Endothelial cell of umbilical vein (primary cell): ENCODE measurements at regions not wholly inside any gene's neighbourhood (a gene's known extent, or its start where the extent isn't known, plus 50 kb on each side); places are given as distances from the start of the nearest gene placed in this dataset.

Experiments
- BruUV-seq: library from RNA; stranded (reverse); fragments of 400-500 nt; replicated peaks from 2 replicates; lab custom pipeline; 2021; lab: Mats Ljungman, UMichigan
- CTCF ChIA-PET: fragments of 300-600, 350-600 bp; sonication (Branson Sonifier 250); formaldehyde crosslinking; loops from one replicate; lab custom pipeline; 2021; ENCODE audit warnings: antibody characterized with exemption, inconsistent platforms; lab: Charles Lee
- POLR2A ChIA-PET: fragments of 300-600, 350-600 bp; sonication (Branson Sonifier 250); formaldehyde crosslinking; loops from one replicate; lab custom pipeline; 2021; ENCODE audit warnings: antibody characterized with exemption, inconsistent platforms; lab: Charles Lee
- DNase-seq: peaks from one replicate; pipeline ENCODE4 v3.0.0-alpha.2; 2011; ENCODE audit warnings: low read depth, low spot score
- FAIRE-seq: peaks from 2 replicates; lab custom pipeline; 2011; peaks lifted over from hg19 to GRCh38; lab: Jason Lieb, UNC
- H2AFZ ChIP-seq: 2 replicates; pipeline ENCODE4 v1.6.0; 2012; ENCODE audit warnings: low read depth, low read length, control low read depth, inconsistent platforms
- H3K27ac ChIP-seq: 2 replicates; pipeline ENCODE4 v1.5.1; 2011; ENCODE audit warnings: low read depth, mild to moderate bottlenecking, control low read depth, low read length, moderate library complexity; ENCODE audit not compliant: insufficient read depth
- H3K27me3 ChIP-seq, 2 experiments: 2 replicates each; pipeline versions ENCODE4 v1.6.0 to v1.6.1; 2011; ENCODE audit warnings: low read length in 2 of 2, mixed read lengths in 1 of 2; ENCODE audit not compliant: control insufficient read depth in 2 of 2, insufficient read depth in 2 of 2
- H3K36me3 ChIP-seq, 2 experiments: 2 replicates in 1 of 2; 3 replicates in 1 of 2; pipeline ENCODE4 v1.5.1; 2011; ENCODE audit warnings: low read length in 2 of 2, mild to moderate bottlenecking in 1 of 2, moderate library complexity in 1 of 2; ENCODE audit not compliant: control insufficient read depth in 2 of 2, insufficient read depth in 2 of 2; ENCODE audit errors: extremely low read depth in 1 of 2
- H3K4me1 ChIP-seq: 3 replicates; pipeline ENCODE4 v1.5.1; 2011; ENCODE audit warnings: mild to moderate bottlenecking, low read length; ENCODE audit not compliant: control insufficient read depth, insufficient read depth; ENCODE audit errors: extremely low read depth
- H3K4me2 ChIP-seq: 2 replicates; pipeline ENCODE4 v1.6.1; 2011; ENCODE audit warnings: low read length, control low read depth, mixed read lengths; ENCODE audit not compliant: insufficient read depth
- H3K4me3 ChIP-seq, 3 experiments: fragments of 200-600 bp in 1 of 3; sonication (generic), shearing (Covaris generic) in 1 of 3; replicated peaks in 1 of 3; 2 replicates each; pipeline ENCODE4 v1.5.1; 2011 to 2016; ENCODE audit warnings: control low read depth in 3 of 3, low read length in 3 of 3, mild to moderate bottlenecking in 2 of 3, inconsistent platforms in 1 of 3, low read depth in 1 of 3, moderate library complexity in 1 of 3; ENCODE audit not compliant: insufficient read depth in 1 of 3
- H3K79me2 ChIP-seq: 2 replicates; pipeline ENCODE4 v1.6.0; 2012; ENCODE audit warnings: low read length, inconsistent platforms; ENCODE audit not compliant: control insufficient read depth, insufficient read depth
- H3K9ac ChIP-seq: replicated peaks from 2 replicates; pipeline ENCODE3; 2011; ENCODE audit warnings: low read length, control low read depth; ENCODE audit not compliant: insufficient read depth; ENCODE audit errors: extremely low read depth
- H3K9me1 ChIP-seq: replicated peaks from 3 replicates; pipeline ENCODE4 v1.6.0; 2011; ENCODE audit warnings: mild to moderate bottlenecking, low read length; ENCODE audit not compliant: control insufficient read depth, insufficient read depth; ENCODE audit errors: extremely low read depth
- H3K9me3 ChIP-seq: replicated peaks from 2 replicates; pipeline ENCODE4 v1.5.1; 2012; ENCODE audit warnings: low read length, inconsistent platforms; ENCODE audit not compliant: control insufficient read depth, insufficient read depth
- H4K20me1 ChIP-seq: replicated peaks from 2 replicates; pipeline ENCODE3; 2011; ENCODE audit warnings: mild to moderate bottlenecking, low read length; ENCODE audit not compliant: control insufficient read depth, insufficient read depth; ENCODE audit errors: extremely low read depth
- CTCF ChIP-seq, 2 donors: IDR thresholded peaks; 1 replicate in 1 of 2; 2 replicates in 1 of 2; pipeline ENCODE4 v1.5.1; 2011; ENCODE audit warnings: low read length in 2 of 2, mild to moderate bottlenecking in 2 of 2, moderate library complexity in 2 of 2, control low read depth in 1 of 2, inconsistent platforms in 1 of 2, low read depth in 1 of 2; ENCODE audit not compliant: insufficient read depth in 1 of 2; ENCODE audit errors: extremely low read depth in 1 of 2
- EZH2 ChIP-seq: IDR thresholded peaks from 2 replicates; pipeline ENCODE4 v1.6.1; 2012; ENCODE audit warnings: borderline replicate concordance, low read depth, mild to moderate bottlenecking, moderate library complexity, low read length, inconsistent platforms; ENCODE audit not compliant: severe bottlenecking
- FOS ChIP-seq: IDR thresholded peaks from 2 replicates; pipeline ENCODE4 v1.6.1; 2011; ENCODE audit warnings: mild to moderate bottlenecking, low read length, moderate library complexity, borderline replicate concordance; ENCODE audit not compliant: insufficient read depth
- GATA2 ChIP-seq: IDR thresholded peaks from 2 replicates; pipeline ENCODE4 v1.7.0; 2011; ENCODE audit warnings: low read depth, mild to moderate bottlenecking, moderate library complexity, mixed read lengths, low read length; ENCODE audit not compliant: insufficient read length, insufficient read depth
- JUN ChIP-seq: IDR thresholded peaks from 2 replicates; pipeline ENCODE4 v1.6.1; 2011; ENCODE audit warnings: borderline replicate concordance, low read depth; ENCODE audit not compliant: insufficient read length, insufficient read depth
- MAX ChIP-seq: IDR thresholded peaks from 2 replicates; pipeline ENCODE4 v1.6.1; 2011; ENCODE audit not compliant: insufficient read depth, insufficient read length
- MYC ChIP-seq: IDR thresholded peaks from one replicate; pipeline ENCODE4 v1.6.1; 2011; ENCODE audit warnings: mild to moderate bottlenecking, low read depth, low read length
- POLR2A ChIP-seq: IDR thresholded peaks from 2 replicates; pipeline ENCODE4 v1.6.1; 2012; ENCODE audit warnings: low read depth, mild to moderate bottlenecking, control low read depth, low read length
- POLR2AphosphoS5 ChIP-seq: IDR thresholded peaks from 2 replicates; pipeline ENCODE4 v1.6.1; 2012; ENCODE audit warnings: low read depth, mild to moderate bottlenecking, control low read depth, low read length, moderate library complexity; ENCODE audit not compliant: insufficient read depth
- dilution Hi-C: fragments of 300-500 bp; cut with MboI; formaldehyde crosslinking; loops from one replicate; pipeline ENCODE4 v1.15.0; 2019; ENCODE audit warnings: low sequenced_read_pairs; ENCODE audit not compliant: extremely low pct_ligation_motif_present
- intact Hi-C: fragments of 100-400 bp; cut with micrococcal nuclease; formaldehyde crosslinking; loops from one replicate; pipeline ENCODE4 v1.10.0; 2022

GRCh38 chr2:60644951-60645350, 91.5 kb upstream of the BCL11A start:
- intact Hi-C loops (no loop called here), dilution Hi-C loops (no loop called here)
- no peak overlapping the region for H3K4me2 ChIP-seq
- TF ChIP-seq EZH2 (no peak), JUN (no peak), MYC (no peak), POLR2AphosphoS5 (no peak), POLR2A (no peak), CTCF (IDR thresholded peaks at IDR 0.05; ENCODE audit: extremely low read depth in 1 of 2, insufficient read depth in 1 of 2, low read depth in 1 of 2, low read length in 2 of 2) (no peak), MAX (no peak), FOS (no peak), GATA2 (no peak)
- no peaks in the 10 kb centered on the region for H3K4me1 ChIP-seq
- CTCF ChIA-PET, result interaction anchor here (2.0 to 2.2 kb wide), 2 partner anchors 9 to 63 kb away, joined by 5 to 7 read pairs; no protein-coding TSS in a partner anchor
- H3K4me3 ChIP-seq, result no peak overlapping the region
- BruUV-seq, result no TSS peak
- FAIRE-seq (no peak), DNase-seq (no peak)
- no peaks in the 10 kb centered on the region for H3K36me3 ChIP-seq
- H3K9me3 ChIP-seq, result no peaks in the 10 kb centered on the region
- H3K79me2 ChIP-seq, result no peaks in the 10 kb centered on the region
- no peaks in the 10 kb centered on the region for H3K9me1 ChIP-seq
- POLR2A ChIA-PET, result no interaction called here
- no peak overlapping the region for H3K9ac ChIP-seq
- no peak overlapping the region for H3K27ac ChIP-seq
- no peaks in the 10 kb centered on the region for H3K27me3 ChIP-seq
- H4K20me1 ChIP-seq, result no peaks in the 10 kb centered on the region
- H2AFZ ChIP-seq, result no peak overlapping the region
